ENCODE measurements at regions not wholly inside any gene's neighbourhood (a gene's known extent, or its start where the extent isn't known, plus 50 kb on each side); places are given as distances from the start of the nearest gene placed in this dataset.

DNA sequence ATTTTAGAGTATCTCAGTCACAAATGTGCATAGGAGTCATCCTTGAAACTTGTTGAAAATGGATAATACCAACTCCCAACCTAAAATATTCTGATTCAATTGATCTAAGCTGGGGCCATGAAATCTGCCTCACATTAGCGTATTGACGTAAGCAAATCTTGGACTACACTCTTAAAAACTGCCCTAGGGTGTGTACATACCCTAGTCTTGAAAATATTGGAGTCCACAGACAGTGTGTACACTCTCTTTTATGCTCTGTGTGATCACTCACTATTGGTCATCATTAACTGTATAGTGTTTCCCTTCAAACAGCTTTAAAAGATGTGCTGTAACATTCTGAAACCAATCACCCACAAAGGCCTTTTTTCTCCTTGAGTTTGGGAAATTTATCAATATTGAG, 102.9 kb upstream of the FERD3L start:
- TF ChIP-seq, protein P1, sequence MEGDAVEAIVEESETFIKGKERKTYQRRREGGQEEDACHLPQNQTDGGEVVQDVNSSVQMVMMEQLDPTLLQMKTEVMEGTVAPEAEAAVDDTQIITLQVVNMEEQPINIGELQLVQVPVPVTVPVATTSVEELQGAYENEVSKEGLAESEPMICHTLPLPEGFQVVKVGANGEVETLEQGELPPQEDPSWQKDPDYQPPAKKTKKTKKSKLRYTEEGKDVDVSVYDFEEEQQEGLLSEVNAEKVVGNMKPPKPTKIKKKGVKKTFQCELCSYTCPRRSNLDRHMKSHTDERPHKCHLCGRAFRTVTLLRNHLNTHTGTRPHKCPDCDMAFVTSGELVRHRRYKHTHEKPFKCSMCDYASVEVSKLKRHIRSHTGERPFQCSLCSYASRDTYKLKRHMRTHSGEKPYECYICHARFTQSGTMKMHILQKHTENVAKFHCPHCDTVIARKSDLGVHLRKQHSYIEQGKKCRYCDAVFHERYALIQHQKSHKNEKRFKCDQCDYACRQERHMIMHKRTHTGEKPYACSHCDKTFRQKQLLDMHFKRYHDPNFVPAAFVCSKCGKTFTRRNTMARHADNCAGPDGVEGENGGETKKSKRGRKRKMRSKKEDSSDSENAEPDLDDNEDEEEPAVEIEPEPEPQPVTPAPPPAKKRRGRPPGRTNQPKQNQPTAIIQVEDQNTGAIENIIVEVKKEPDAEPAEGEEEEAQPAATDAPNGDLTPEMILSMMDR (IDR thresholded peaks at IDR 0.05; ENCODE audit: borderline replicate concordance, extremely low read depth, low read length, poor library complexity, severe bottlenecking) = no peak
- TF ChIP-seq EZH2 (IDR thresholded peaks at IDR 0.05; ENCODE audit: borderline replicate concordance, low read depth, low read length, severe bottlenecking) = no peak
